Astrocyte (in vitro differentiated cells and primary cell): ENCODE measurements at regions not wholly inside any gene's neighbourhood (a gene's known extent, or its start where the extent isn't known, plus 50 kb on each side); places are given as distances from the start of the nearest gene placed in this dataset.

Experiments
- DNase-seq: peaks from one replicate; pipeline ENCODE4 v3.0.0-alpha.2; 2010; ENCODE audit warnings: low read depth
- FAIRE-seq: peaks from 2 replicates; lab custom pipeline; 2011; peaks lifted over from hg19 to GRCh38; lab: Jason Lieb, UNC
- H2AFZ ChIP-seq: 2 replicates; pipeline ENCODE4 v1.6.0; 2012; ENCODE audit warnings: low read depth, low read length, inconsistent platforms
- H3K27ac ChIP-seq: 2 replicates; pipeline ENCODE4 v1.5.1; 2011; ENCODE audit warnings: low read depth, low read length, inconsistent platforms
- H3K27me3 ChIP-seq: 2 replicates; pipeline ENCODE4 v1.6.0; 2011; ENCODE audit warnings: low read length, inconsistent platforms; ENCODE audit not compliant: insufficient read depth
- H3K36me3 ChIP-seq: 2 replicates; pipeline ENCODE4 v1.5.1; 2011; ENCODE audit warnings: low read length, inconsistent platforms; ENCODE audit not compliant: insufficient read depth
- H3K4me1 ChIP-seq: 2 replicates; pipeline ENCODE4 v1.5.1; 2011; ENCODE audit warnings: low read length, inconsistent platforms; ENCODE audit not compliant: insufficient read depth
- H3K4me2 ChIP-seq: 2 replicates; pipeline ENCODE4 v1.6.0; 2012; ENCODE audit warnings: low read length, inconsistent platforms
- H3K4me3 ChIP-seq: 2 replicates; pipeline ENCODE4 v1.5.1; 2011; ENCODE audit warnings: low read depth, mild to moderate bottlenecking, low read length, inconsistent platforms; ENCODE audit not compliant: insufficient read depth
- H3K79me2 ChIP-seq: 2 replicates; pipeline ENCODE4 v1.6.0; 2012; ENCODE audit warnings: mild to moderate bottlenecking, low read length, inconsistent platforms; ENCODE audit not compliant: insufficient read depth
- H3K9ac ChIP-seq: 2 replicates; pipeline ENCODE4 v1.6.0; 2012; ENCODE audit warnings: mild to moderate bottlenecking, low read length, inconsistent platforms
- H3K9me3 ChIP-seq: 2 replicates; pipeline ENCODE4 v1.5.1; 2012; ENCODE audit warnings: low read depth, mild to moderate bottlenecking, low read length, inconsistent platforms; ENCODE audit not compliant: insufficient read depth
- H4K20me1 ChIP-seq: 2 replicates; pipeline ENCODE4 v1.6.0; 2012; ENCODE audit warnings: low read length, inconsistent platforms; ENCODE audit not compliant: insufficient read depth
- H3K27ac Mint-ChIP-seq: one replicate; pipeline ENCODE4 v1.8.0; 2021; ENCODE audit warnings: mild to moderate bottlenecking, mixed read lengths; ENCODE audit not compliant: unreplicated experiment
- H3K27me3 Mint-ChIP-seq: one replicate; pipeline ENCODE4 v1.8.0; 2021; ENCODE audit warnings: low read depth, mixed read lengths; ENCODE audit not compliant: unreplicated experiment
- H3K36me3 Mint-ChIP-seq: one replicate; pipeline ENCODE4 v1.8.0; 2021; ENCODE audit warnings: low read depth, mixed read lengths; ENCODE audit not compliant: unreplicated experiment
- H3K4me1 Mint-ChIP-seq: one replicate; pipeline ENCODE4 v1.8.0; 2021; ENCODE audit warnings: low read depth, mixed read lengths; ENCODE audit not compliant: unreplicated experiment
- H3K4me3 Mint-ChIP-seq: one replicate; pipeline ENCODE4 v1.8.0; 2021; ENCODE audit warnings: mild to moderate bottlenecking, moderate library complexity, mixed read lengths; ENCODE audit not compliant: unreplicated experiment
- H3K9me3 Mint-ChIP-seq: one replicate; pipeline ENCODE4 v1.8.0; 2021; ENCODE audit warnings: mild to moderate bottlenecking, mixed read lengths; ENCODE audit not compliant: unreplicated experiment
- EZH2 ChIP-seq: IDR thresholded peaks from 2 replicates; pipeline ENCODE4 v1.6.1; 2012; ENCODE audit warnings: mild to moderate bottlenecking, low read length, inconsistent platforms; ENCODE audit not compliant: insufficient read depth
- TF ChIP-seq, protein P1 (sequence below): IDR thresholded peaks from 2 replicates; pipeline ENCODE4 v1.5.1; 2011; ENCODE audit warnings: low read depth, mild to moderate bottlenecking, inconsistent platforms, low read length, moderate library complexity; ENCODE audit not compliant: insufficient read depth

DNA sequence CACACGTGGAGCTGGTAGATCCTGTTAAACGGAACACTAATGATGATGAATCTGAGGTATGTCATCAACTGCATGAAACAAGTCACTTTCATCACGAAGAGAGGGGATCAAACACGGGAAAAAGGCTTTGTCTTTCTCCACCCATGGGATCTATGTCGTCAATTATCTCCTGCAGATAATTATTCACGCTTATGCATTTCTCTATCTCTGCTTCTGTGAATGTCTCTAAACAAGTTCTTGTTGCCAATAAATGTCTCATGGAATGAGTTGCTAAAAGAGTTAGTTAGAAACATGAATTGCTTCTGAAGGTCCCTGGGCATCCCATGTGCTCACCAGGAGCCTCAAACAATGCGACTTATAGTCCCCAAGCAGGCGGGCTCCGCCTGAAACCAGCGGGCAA, 1228.2 kb upstream of the TMEM132C start:
- no peak for FAIRE-seq

DNA sequence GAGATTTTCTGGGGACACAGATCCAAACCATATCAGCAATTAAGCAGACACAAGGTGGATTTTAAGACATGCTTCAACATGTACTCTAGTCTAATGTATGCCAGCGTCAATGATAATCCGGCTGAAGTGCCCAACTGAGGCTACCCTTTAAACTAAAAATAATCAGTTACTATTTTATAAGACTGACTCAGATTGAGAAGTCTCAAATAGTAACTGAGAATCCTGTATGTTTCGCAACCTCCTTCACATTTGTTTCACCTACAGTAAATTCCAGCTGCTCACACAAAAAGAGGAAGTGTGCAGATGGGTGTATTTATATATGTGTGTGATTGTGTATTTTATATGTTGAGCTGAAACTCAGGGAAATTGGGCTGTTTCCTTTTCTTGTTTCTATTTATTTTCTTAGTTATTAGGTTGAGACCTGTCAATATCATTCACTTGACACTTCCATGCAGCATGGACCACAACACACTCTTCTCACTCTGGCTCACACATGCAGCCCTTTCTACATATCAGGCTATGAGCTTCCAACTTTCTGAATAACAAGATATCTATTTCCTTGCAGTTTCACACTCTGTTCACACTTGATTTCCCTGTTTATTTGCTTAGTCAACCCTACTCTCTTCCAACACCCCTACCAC, 1224.9 kb upstream of the TMEM132C start:
- Histone ChIP-seq H3K4me2 (no peak overlapping the region), H3K4me1 (no peaks in the 10 kb centered on the region), H2AFZ (no peak overlapping the region), H4K20me1 (no peaks in the 10 kb centered on the region), H3K9me3 (no peaks in the 10 kb centered on the region), H3K79me2 (no peaks in the 10 kb centered on the region), H3K27me3 (no peaks in the 10 kb centered on the region), H3K36me3 (no peaks in the 10 kb centered on the region), H3K27ac (no peak overlapping the region), H3K4me3 (no peak overlapping the region), H3K9ac (no peak overlapping the region)
- H3K27ac Mint-ChIP-seq: no peak overlapping the region
- no peaks in the 10 kb centered on the region for H3K9me3 Mint-ChIP-seq
- no peak overlapping the region for H3K4me3 Mint-ChIP-seq
- DNase-seq: no peak
- no peaks in the 10 kb centered on the region for H3K27me3 Mint-ChIP-seq
- FAIRE-seq: no peak
- no peaks in the 10 kb centered on the region for H3K4me1 Mint-ChIP-seq
- H3K36me3 Mint-ChIP-seq: no peaks in the 10 kb centered on the region
- TF ChIP-seq EZH2: no peak
- TF ChIP-seq, protein P1, sequence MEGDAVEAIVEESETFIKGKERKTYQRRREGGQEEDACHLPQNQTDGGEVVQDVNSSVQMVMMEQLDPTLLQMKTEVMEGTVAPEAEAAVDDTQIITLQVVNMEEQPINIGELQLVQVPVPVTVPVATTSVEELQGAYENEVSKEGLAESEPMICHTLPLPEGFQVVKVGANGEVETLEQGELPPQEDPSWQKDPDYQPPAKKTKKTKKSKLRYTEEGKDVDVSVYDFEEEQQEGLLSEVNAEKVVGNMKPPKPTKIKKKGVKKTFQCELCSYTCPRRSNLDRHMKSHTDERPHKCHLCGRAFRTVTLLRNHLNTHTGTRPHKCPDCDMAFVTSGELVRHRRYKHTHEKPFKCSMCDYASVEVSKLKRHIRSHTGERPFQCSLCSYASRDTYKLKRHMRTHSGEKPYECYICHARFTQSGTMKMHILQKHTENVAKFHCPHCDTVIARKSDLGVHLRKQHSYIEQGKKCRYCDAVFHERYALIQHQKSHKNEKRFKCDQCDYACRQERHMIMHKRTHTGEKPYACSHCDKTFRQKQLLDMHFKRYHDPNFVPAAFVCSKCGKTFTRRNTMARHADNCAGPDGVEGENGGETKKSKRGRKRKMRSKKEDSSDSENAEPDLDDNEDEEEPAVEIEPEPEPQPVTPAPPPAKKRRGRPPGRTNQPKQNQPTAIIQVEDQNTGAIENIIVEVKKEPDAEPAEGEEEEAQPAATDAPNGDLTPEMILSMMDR: no peak

More for the DNA sequence above, 1228.2 kb upstream of the TMEM132C start:
- Mint-ChIP-seq H3K27me3 (no peaks in the 10 kb centered on the region), H3K4me3 (no peak overlapping the region), H3K27ac (no peak overlapping the region), H3K9me3 (no peaks in the 10 kb centered on the region), H3K4me1 (no peaks in the 10 kb centered on the region), H3K36me3 (no peaks in the 10 kb centered on the region)
- Histone ChIP-seq H3K79me2 (no peaks in the 10 kb centered on the region), H3K27me3 (no peaks in the 10 kb centered on the region), H2AFZ (no peak overlapping the region), H3K4me1 (peaks cover 5% of the 10 kb centered on the region), H3K27ac (no peak overlapping the region), H3K9me3 (no peaks in the 10 kb centered on the region), H3K36me3 (no peaks in the 10 kb centered on the region), H4K20me1 (no peaks in the 10 kb centered on the region), H3K4me3 (no peak overlapping the region), H3K9ac (no peak overlapping the region), H3K4me2 (no peak overlapping the region)
- DNase-seq: no peak
- TF ChIP-seq, protein P1: no peak
- no peak for TF ChIP-seq EZH2

DNA sequence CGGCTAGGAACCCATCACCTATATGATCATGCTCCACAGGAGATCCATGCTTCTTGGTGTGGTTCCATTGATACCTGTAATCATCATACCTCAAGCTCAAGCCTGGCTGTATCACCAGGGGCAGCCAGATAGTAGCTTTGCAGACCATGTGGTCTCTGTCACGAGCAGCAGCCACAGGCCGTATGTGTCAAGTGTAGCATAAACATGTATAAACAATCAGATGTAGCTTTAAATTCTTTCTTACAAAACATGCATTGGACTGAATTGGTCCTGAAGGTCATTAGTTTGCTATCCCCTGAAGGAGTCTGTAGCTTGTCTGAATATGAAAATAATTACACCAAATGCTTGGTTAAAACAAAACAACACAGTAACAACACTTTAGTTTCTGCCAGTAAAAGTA, 1223.2 kb upstream of the TMEM132C start:
- no peaks in the 10 kb centered on the region for H3K36me3 ChIP-seq
- Mint-ChIP-seq H3K27ac (no peak overlapping the region), H3K9me3 (peaks cover 2% of the 10 kb centered on the region), H3K27me3 (no peaks in the 10 kb centered on the region), H3K4me3 (no peak overlapping the region), H3K36me3 (no peaks in the 10 kb centered on the region), H3K4me1 (no peaks in the 10 kb centered on the region)
- H3K4me1 ChIP-seq: no peaks in the 10 kb centered on the region
- TF ChIP-seq EZH2: no peak
- TF ChIP-seq, protein P1: no peak
- H4K20me1 ChIP-seq: no peaks in the 10 kb centered on the region
- FAIRE-seq: no peak
- no peak overlapping the region for H3K4me3 ChIP-seq
- H3K4me2 ChIP-seq: no peak overlapping the region
- H3K79me2 ChIP-seq: no peaks in the 10 kb centered on the region
- no peaks in the 10 kb centered on the region for H3K9me3 ChIP-seq
- no peak overlapping the region for H2AFZ ChIP-seq
- H3K27me3 ChIP-seq: no peaks in the 10 kb centered on the region
- DNase-seq: no peak
- no peak overlapping the region for H3K27ac ChIP-seq
- no peak overlapping the region for H3K9ac ChIP-seq
